NCI-H2107 treated with DMSO at 0.1 percent for 48 hours (cell line): ENCODE measurements at regions not wholly inside any gene's neighbourhood (a gene's known extent, or its start where the extent isn't known, plus 50 kb on each side); places are given as distances from the start of the nearest gene placed in this dataset.
"Not testable (repeated sequence)": the region's sequence is repeated elsewhere in the genome, so short reads cannot be mapped to it uniquely, and the experiment has no call there.

Source experiments
- DNase-seq: peaks from one replicate; lab custom pipeline; 2025; ENCODE audit not compliant: unreplicated experiment; lab: John Stamatoyannopoulos, UW

DNA sequence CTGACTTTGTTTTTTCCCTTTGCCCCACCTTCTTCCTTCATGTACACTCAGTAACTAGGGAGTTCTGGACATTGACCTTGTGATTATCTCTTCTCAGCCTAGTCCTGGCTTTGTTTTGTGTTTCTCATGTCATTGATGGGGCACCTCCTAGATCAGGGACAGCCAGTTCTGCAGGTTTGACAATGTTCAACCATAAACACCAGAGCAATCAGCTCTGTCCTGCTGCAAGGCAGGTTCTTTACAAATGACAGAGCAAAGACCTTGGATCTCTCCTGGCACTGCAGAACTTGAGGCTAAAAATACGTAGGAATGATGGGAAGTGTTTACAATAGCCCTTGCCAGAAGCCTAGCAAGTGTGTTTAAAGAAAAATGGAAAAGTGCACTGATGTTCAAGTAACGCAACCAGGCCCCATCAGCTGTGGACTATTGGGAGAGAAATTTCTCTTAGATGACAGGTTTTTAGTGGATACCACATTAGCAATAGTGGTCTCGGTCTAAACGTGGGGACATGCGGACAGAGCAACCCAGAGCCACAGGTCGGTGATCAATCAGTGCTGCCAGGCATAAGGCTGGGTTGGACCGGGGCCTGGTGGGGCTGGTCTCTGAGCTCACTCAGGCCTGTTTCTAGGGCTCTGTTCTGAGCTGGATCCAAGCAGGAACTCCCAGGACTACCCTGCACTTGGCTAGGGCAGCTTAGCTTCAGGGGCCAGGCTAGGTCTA lies 76.8 kb downstream of the SOWAHC start:
- no peak for DNase-seq

DNA sequence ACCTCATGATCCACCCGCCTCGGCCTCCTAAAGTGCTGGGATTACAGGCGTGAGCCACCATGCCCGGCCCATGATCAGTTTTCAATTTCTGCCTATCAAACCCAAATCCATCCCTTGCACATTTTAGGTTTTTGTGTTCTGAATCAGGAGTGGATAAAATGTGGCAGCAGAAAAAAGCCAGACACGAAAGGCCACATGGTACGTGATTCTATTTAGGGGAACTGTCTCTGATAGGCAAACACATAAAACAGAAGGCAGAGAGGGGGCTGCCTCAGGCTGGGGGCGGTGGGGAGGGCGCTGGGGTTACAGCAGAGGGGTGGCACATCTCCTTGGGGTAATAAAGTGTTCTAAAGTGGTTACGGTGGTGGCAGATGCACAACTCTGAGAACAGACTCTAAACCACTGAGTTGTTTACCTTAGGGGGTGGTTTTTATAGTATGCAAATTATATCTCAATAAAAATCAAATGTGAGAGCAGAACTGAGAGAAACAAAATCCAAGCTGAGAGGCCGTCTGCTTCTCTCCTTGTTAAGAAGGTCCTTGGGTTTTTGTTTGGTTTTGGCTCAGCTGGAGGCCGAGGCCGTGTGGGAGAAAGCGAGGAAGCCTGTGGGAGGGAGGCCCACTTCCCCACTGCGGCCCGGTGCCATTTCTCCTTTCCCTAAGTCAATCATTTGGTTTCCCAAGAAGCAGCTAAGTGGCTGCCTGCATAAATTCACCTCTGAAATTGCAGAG lies 78.0 kb downstream of the SOWAHC start:
- peak; percentile 1 for DNase-seq

DNA sequence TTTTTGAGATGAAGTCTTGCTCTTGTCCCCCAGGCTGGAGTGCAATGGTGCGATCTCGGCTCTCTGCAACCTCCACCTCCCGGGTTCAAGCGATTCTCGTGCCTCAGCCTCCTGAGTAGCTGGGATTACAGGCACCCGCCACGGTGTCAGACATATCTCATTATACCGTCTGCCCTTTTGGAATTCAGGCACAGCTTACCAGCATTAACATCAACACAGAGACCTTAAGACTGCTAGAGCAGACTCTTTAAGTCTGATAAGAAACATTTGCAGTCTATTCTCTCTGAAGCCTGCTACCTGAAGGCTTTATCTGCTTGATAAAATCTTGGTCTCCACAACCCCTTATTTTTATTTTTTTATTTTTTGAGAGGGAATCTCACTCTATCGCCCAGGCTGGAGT lies 78.7 kb downstream of the SOWAHC start:
- not testable (repeated sequence) for DNase-seq

DNA sequence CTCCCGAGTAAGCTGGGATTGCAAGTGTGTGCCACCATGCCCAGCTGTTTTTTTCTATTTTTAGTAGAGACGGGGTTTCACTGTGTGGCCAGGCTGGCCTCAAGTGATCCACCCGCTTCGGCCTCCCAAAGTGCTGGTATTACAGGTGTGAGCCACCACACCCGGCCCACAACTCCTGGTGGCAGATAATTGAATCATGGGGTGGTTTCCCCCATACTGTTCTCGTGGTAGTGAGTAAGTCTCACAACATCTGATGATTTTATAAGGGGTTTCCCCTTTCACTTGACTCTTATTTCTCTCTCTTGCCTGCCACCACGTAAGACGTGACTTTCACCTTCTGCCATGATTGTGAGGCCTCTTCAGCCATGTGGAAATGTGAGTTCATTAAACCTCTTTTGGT lies 79.1 kb downstream of the SOWAHC start:
- DNase-seq = not testable (repeated sequence)

DNA sequence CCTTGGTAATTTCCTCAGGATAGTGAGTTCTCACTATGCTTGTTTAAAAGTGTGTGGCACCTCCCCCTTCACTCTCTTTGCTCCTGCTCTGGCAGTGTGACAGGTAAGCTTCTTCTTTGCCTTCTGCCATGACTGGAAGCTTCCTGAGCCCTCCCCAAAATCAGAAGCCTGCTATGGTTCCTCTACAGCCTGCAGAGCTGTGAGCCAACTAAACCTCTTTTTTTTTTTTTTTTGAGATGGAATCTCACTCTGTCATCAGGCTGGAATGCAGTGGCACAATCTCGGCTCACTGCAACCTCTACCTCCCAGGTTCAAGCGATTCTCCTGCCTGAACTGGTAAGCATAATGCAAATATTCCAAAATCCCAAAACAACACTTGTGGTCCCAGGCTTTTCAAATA lies 80.0 kb downstream of the SOWAHC start:
- DNase-seq = no peak

DNA sequence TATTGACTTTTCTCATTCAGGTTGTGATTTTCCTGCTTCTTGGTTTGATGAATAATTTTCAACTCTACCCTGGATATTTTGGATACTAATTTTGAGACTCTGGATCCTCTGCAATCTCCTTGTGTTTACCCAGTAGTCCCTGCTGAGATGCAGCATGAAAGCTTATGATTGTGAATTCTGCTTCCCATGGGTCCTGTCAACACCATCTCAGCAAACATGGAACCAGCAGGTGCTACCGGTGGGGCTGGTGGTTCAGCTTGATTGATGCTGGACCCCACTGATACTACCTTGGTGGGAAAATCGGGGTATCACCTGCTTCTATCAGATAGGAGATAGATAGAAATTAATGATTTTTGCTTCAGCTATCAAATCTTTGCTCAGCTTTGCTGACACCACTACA lies 81.1 kb downstream of the SOWAHC start:
- no peak for DNase-seq

DNA sequence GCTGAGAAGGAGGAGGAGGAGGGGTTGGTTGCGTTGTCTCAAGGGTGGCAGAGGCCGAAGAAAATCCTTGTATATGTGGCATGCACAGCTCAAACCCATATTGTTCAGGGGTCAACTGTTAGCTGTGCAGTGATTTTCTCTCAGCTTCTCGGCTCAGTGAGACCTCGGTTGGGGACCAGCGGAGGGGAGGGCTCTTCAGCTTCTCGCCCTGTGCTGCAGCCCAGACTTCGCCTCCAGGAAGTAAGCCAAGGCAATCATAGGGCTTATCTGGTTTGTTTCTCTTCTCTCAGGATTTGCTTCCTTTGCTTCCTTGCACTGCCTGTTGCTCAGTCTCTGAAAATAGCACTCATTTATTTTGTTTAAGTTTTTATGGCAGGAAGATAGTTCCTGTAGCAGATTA lies 85.5 kb downstream of the SOWAHC start:
- no peak for DNase-seq

DNA sequence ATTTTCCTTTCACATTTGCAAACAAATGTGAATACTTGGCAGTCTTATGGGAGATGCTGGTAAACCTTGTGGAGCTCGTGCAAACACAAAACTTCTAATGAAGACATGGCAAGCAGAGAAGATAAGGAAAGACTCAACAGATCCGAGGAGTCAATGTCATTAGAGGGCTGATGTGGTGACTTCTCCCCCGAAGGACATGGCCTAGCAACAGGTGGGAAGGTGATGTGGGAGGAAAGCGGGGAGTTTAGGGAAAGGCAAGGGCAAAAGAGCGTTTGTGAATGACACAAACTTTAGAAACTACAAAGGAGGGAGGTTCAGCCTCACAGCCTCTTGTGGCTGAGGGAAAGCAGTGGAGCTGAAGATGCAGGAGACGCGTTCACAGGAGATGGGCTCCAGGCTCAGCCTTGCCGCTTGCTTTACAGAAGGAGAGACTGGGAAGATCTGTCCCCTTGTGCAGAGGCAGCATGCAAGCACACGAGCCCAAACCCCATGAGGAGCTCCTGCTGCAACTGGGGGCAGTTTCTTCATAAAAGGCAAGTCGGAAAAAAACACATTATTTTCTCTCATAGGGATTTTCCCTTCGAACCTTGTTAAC lies 86.6 kb downstream of the SOWAHC start:
- no peak for DNase-seq

DNA sequence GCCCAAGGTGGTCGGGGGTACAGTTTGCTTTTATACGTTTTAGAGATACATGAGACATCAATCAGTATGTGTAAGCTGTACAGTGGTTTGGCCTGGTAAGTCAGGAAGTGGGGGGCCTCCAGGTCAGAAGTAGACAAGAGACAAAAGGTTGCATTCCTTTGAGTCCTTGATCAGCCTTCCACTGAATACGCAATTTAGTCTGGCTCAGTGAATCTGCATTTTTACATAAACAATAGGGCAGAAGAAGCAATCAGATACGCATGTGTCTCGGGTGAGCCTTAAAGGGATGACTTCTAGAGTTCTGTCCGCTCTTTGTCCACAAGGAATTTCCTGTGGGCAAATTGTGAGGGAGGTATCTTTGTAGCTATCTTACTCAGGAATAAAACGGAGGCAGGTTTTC lies 87.2 kb downstream of the SOWAHC start:
- DNase-seq = no peak

DNA sequence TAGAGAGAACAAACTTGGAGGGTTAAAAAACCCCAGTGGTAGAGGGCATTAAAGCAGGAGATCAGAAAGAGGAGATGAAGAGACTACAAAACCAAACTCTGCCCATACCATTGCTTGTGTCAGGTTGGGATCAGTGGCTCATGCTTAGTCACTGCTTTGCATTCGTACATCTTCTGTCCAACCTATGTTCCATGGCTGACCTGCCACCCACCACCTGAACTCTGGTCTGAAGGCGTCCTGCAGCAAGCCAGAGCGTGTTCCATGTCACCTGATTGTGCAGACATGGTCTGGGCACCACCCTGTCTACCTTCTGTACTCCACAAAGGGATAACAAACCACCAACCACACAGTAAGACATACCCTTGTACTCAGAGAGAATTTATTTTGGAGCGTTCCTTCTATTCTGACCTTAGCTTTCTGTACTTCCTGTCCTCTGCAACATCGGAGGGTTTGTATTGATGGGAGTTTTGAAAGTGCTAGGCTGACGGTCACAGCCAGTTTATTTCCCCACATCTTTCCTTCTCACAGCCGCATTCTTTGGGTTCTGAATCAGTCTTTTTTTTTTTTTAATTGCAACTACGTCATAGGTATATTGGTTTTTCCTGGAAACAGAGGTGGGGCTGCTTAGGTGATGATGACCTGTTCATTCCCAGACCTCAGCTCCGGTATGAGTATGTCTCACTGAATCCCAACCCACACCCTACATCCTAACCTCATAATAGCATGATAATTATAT lies 88.3 kb downstream of the SOWAHC start:
- DNase-seq = no peak

DNA sequence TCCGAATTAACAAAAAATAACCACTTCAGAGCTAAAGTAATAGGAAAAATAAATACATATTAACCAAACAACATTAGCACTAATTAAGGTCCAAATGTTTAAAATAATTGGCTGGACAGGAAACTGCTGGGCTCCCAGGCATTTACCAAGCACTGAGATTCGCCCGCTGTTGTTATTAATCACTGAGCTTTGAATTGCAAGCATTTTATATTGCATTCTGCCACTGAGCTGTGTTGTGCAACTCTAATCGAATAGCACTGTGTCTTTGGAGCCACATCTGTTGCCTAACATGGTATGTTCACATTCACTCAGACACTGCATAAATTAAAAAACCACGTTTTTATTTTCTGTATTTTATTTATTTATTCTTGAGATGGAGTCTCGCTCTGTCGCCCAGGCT lies 88.9 kb downstream of the SOWAHC start:
- no peak for DNase-seq

DNA sequence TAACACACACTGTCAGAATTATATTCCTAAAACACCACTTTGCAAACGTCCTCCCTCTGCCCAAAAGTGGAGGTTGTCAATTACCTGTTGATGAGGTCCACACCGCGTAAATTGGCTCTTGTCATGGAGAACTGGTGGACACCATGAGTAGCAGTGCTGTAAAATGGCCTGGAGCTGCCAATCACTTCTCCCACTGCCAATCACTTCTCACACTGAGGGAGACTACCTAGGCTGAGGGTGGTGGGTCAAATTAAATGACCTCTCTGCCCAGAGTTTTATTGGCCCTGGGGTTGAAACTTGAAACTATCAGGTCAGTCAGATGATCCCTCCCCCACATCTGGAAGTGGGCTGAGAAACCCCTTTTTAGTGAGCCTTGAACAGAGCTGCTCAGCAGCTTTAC lies 89.6 kb downstream of the SOWAHC start:
- no peak for DNase-seq

DNA sequence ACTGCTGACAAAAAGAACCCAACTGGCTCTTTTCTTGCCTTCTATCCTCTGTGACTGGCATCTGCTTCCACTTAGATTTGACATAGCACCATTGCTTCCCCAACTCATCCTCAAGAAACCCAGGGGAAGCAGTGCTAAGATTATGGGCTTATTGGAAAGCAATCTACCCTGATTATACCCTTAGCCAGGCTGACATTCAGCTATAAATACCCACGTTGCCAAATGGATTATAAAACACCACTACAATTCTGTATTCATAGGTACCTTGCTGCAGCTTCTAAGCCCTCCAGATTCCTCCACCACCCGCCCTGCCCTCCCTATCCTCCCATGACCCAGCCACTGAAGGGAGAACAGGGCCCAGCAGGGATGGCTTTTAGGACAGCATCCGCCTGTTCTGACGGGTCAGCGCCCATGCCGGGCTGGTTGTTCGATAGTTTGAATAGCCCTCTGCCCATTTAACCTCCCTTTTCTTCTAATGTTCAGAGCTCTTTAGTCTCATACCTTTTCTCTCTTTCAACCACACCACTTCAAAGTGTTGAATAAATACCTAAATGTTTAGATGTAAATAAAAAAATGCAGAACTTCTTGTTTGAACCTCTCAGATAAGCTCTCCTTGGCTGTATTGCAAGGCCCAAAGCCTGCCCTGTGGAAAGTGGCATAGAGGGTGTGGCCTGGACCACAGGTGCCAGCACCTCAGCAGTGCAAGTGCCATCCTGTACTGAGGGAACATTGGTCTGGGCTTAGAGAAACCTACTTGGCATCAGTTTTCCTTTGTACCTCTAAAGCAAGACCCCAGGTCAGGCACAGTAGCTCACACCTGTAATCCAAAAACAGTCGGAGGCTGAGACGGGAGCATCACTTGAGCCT lies 86.6 kb upstream of the RGPD5 start:
- no peak for DNase-seq

DNA sequence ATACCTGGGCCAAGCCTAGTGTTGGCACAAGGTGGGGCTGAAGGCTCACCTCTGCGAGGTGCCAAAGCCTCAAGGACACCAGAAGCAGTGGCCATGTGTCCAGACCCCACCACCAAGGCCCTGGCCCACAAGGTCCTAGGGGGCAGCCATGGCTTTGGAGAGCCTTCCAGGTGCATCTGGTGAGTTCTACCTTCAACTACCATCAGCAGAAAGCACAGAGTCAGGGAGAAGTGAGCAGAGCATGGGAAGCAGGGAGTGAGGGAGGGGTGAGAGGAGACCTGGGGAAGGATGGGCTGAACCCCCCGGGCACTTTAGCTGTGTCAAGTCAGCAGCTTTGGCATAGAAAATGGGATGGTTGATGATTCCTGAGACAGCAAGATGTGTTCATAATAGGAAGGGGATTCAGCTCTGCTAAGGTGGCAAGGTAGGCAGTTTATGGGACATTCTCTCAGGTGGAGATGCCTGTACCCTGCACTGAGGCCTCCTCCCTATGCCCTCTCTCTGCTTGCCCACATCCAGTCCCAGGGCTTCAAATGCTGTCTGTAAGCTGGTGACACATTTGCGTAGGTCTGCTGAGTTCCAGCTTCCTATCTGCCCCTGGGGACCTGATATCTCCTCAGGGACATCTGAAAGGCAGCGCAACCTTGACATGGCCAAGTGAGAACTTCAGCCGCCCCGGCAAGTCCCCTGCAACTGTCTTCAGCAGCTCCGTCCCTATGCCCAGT lies 83.4 kb upstream of the RGPD5 start:
- DNase-seq = no peak

DNA sequence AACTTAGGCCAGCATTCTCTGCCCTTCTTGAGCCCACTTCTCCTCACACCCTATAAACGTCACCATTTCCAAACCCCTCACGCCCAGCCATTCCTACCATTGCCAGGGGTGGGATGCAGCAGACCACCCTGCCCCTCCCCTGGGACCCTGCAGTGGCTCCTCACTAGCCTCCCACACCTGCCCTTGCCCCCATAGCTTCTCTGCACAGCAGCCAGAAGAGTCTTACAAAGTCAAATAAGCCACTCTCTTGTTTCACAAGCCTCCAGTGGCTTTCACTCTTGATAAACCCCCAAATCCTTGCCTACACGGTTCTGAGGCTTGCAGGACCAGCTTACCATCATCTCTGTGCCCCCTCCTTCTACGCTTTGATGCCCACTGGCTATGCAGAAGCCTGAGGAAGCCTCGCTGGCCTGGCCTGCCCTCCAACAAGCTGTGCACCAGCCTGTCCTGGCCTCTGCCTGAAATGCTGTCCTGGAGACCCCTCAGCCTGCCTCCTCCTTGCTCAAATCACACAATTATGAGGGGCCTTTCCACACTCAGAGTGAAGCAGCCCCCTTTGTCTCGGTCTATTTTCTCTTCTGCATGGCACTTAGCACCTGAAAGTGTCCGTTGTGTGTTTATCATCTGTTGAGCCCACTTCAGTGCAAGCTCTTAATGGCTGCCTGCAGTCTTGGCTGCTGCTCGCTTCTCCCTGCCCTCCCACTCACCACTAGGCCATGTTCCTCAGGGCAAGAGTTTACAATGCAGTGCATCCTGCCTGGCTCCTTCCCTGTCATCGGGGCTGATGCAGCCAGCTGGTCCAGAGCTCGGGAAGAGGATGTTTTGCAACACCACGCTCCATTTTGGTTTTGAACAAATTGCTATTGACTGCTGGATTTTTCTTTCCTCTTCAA lies 82.6 kb upstream of the RGPD5 start:
- no peak for DNase-seq

DNA sequence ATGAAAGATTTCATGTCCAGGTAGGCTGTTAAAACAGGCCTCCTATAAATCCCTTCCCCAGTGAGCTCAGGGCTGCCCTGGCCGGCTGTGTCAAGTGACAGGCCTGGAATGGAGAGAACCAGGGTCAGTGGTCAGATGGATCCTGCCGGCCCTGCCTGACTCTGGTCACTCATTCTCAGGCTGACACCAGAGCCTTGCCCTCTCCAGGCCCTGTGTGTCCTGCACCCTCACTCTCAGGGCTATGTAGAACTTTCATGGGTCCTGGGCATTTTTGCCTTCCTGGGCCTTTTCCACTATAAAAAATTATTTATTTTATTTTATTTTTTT lies 82.0 kb upstream of the RGPD5 start:
- no peak for DNase-seq

DNA sequence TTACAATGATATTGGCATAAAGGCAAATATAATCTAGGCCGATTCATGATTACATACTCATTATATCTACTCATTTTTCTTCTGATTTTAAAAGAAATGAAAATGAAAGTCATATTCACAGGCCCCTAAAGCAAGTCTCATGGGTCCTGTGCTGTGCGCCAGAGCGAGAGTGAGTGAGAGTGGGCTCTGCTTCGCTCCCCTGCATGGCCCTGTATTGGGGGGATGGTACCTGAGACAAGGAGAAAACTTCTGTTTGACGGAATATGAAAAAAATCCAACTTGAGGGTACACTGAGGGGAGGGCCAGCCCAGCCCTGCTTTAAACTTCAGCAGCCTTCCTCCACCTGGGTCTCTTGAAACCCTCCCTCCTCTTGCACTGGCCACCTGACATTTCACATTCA lies 81.4 kb upstream of the RGPD5 start:
- DNase-seq = no peak

DNA sequence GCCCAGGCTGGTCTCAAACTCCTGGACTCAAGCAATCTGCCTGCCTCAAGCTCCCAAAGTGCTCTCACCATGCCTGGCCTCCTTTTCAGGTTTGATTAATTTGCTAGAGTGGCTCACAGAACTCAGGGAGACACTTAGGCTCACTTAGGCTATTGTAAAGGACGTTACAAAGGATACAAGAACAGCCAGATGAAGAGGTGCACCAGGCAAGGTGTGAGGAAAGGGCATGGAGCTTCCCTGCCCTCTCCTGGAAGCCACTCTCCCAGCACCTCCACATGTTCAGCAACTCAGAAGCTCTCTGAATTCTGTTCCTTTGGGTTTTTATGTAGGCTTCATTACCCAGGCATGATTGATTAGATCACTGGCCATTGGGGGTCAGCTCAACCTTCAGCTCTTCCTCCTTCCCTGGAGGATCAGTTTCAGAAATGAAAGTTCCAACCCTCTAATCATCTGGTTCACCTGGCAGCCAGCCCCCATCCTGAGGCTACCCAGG lies 78.7 kb upstream of the RGPD5 start:
- DNase-seq = no peak

DNA sequence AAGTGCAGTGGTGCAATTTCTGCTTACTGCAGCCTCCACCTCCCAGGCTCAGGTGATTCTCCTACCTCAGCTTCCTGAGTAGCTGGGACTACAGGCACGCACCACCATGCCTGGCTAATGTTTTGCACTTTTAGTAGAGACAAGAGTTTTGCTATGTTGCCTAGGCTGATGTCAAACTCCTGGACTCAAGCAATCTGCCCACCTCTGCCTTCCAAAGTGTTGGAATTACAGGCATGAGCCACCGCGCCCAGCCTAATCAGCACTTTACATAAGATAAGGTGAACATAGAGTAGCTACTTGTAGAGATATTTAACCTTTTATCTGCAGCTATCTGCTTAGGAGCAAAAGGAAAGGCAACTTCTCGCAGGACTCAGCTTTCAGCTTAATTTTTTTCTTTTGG lies 77.5 kb upstream of the RGPD5 start:
- not testable (repeated sequence) for DNase-seq
